Stimulated activated CD4-positive, alpha-beta T cell treated with anti-CD3 and anti-CD28 coated beads, Interleukin-1b, Interleukin-23, amount 100 ng/mL, for 4 hours (primary cell): ENCODE measurements at regions not wholly inside any gene's neighbourhood (a gene's known extent, or its start where the extent isn't known, plus 50 kb on each side); places are given as distances from the start of the nearest gene placed in this dataset.

Experiments
- DNase-seq, 2 donors: peaks; one replicate each; pipeline ENCODE4 v3.0.0-alpha.2; 2020; ENCODE audit warnings: low read depth in 2 of 2

DNA sequence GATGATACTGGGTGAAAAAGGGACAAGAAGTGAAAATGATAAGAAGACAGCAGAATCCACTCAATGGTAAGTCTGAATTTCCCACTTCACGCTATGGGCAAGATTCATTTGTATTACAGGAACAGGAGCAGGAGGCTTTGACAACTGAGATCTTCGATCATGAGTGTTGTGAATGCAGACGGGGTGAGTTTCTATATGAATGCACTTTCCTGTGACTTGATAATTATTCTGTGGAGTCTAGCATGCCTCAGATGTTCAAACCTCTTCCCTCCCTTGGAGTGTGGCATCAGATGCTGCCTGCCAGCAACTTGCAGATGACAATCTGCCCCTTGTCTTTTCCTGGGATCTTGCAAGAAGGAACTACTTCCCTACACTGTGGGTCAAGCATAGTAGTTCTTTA is 225.4 kb downstream of the HLX start:
- DNase-seq = no peak

DNA sequence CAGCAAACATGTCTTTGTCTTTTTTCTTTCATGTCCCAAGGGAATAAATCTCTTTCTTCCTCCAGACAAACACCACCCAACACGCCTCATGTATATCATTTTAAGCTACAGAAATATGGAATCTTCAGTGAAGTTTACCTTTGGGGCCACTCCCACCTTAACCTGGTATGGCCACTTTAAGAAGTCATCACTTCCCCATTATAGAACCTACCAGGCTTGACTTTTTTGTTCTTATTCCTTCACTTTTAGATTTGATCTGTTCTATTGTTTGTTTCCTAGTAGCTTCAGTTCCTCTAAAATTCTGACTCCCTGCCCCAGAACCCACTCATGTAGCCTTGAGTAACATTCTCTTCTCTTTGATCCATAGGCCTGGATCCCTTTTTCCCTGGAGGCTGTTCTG is 226.3 kb downstream of the HLX start:
- DNase-seq = no peak

DNA sequence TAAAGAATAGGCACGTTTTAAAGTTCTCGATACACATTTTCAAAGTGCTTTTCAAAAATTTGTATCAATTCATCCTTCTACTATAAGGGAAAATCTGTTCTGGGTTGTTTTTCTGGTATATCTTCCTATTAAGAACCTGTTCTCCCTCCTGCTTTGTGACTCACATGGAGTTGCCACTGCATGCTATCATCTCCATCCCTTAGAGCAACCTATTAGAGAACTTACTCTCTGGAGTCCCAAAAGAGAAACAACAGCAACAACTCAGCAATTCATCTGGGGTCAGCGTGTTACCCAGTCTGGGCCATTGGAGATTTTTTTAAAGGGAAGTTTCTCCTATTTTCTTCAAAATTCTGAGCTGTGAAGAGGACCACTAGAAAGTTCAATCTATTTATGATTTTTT is 227.4 kb downstream of the HLX start:
- no peak for DNase-seq

DNA sequence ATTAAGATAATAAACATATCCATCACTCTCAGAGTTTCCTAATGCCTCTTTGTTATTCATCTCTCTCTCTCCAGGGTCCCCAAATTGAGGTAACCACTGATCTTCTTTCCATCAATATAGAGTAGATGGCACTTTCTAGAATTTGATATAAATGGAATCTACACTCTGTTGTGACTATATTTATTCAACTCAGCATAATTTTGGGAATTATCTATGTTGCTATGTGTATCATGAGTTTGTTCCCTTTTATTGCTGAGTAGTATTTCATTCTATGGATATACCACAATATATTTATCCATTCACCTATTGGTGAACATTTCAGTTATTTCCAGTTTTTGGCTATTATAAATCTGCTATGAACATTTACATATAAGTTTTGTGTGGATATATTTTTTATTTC is 230.7 kb downstream of the HLX start:
- DNase-seq = no peak

DNA sequence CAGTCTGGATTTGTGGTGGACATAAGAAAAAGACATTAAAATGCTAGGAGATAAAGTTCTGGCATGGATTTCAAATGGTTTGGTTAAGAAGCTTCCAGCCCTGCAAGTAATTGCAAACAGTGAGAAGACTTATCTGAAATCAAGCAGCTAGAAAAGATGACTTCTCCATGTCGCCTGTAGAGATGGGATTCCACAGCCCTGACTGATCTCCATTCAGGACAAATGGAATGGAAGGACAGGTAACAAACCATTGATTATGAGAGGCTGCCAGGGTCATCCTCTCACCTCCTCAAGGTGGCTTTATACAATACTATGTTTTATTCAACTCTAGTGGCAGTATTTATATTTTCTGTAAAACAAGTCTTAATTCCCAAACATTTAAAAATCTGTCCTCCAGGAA is 237.9 kb downstream of the HLX start:
- no peak for DNase-seq

DNA sequence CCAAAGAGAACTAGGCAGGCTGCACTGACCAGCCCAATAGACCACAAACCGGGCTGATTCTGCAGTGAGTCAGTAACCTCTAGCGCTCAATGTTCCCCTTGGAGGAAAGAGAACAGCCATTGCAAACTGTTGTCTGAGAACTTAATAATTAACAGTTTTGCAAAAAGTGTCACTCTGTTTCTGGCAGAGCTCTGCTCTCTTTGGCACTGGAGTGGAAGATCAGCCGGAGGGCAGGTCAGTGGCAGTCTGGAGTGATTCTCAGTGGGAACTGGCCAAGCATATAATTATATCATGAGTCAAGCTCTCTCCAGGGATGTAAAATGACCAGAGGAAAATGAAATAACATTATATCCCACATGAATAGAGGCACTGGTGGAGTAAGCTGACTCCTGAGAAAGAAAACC is 238.3 kb downstream of the HLX start:
- DNase-seq = no peak

DNA sequence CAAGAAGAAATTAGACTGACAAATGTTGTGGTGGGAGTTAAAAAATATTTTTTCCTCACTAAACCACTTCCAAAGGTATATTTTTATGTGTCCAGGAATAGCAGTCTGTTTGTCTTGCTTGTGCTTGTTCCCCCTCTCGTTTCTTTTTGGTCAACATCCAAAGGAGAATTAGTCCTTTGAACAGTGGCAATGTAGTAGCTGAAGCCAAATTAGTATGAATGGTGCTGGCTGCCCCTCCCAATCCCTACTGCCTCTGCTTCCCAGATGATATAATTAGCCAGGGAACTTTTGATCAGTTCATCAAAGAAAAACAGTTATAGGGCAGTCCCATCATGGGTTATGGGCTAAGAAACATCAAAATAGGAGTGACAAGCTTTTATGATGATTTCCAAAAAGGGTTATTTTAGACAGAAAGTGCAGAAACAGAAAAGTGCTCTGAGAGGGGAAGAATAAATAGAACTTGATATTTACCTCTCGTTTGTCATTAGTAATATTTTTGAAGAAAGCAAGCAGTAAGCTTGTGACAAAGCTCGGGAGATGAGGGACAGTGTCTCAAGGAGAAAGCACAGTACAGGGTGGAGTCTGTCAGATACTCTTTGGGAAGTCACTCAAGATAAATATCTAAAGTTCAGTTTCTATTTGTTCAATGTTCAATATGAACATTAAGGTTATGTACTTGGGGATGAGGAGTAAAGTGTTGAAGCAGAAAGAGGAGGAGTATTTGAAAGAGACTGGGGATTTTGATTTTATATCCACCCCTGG is 239.1 kb downstream of the HLX start:
- no peak for DNase-seq

DNA sequence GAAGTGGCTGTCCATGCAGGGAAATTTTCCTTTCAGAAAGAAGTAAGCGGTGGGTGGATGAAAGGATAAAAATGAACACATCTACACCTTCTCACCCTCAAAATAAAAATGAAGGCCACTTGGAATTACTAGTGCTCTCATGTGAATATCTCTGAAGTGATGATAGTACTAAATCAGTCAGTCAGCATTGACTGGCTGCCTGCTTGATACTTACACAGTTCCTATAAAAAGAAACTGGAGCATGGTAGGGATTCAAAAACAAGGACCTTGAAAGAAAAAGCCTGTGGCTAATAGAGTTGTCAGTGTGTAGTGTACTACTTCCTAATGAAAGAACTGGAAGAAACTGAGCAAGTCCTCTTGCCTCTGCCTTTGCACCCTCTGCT is 239.7 kb downstream of the HLX start:
- no peak for DNase-seq

DNA sequence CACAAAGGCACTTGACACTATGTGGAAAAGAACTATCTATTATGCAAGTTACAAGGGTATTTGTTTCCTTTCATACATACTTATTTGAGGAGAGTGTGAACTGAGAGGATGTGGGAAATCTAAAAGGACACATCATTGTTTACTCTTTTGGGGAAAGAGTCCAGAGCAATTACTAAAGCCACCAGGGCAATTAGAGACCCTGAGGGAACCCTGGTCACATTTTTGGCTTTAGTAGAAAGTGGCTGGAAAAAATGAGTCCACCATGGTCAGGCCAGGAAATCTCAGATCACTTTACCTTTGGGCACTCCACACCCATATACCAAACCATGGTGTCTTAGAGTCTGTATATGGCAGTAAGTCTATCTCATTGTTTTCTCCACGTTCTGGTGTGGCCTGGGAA is 243.3 kb downstream of the HLX start:
- no peak for DNase-seq

DNA sequence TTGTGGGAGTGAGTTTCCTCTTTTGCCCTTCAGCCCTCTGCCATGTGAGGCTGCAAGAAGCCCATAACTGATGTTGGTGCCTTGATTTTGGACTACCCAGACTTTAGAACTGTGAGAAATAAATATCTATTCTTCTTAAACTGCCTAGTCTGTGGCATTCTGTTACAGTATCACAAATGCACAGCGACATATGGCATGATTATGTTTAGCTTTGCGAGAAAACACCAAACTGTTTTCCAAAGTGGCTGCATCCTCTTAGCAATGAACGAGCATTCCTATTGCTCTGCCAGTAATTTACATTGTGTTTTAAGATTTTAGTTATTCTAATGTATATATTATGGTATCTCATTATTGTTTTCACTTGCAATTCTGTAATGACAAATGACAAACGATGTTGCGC is 246.7 kb downstream of the HLX start:
- DNase-seq = no peak

DNA sequence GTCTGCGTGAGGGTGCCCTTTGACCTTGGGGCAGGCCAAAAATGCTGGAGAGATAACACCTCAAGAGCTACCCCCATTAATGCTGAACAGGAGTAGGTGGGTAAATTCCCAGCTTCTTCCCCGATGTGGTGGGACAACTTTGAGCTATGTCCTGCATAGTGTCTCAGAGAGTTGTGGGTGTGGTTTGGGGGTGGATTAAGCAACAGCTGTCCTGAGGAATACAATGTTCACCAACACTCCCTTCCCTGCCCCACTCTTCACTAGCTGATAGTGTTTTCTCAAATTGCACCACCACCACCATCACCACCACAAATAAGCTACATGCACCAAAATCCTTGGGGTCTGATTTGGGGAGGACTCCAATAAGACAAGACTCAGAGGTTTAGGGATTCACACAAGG is 258.4 kb downstream of the HLX start:
- no peak for DNase-seq

DNA sequence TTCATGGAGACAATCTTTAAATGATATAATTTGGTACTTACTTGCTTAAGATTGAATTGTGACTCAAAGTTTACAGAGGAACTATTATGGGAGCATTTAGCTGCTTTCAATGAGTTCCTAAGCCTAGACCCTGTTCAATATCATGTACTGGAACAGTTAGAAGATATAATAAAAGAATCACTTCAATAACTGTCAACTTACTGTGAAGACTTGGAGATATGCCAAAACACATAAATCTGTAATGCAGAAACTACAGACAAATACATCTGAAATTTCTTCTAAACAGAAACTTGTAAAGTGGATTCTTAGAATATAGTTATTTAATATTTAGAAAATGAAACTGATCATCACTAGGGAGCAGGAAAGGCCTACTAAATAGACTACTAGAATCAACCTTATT is 259.3 kb downstream of the HLX start:
- DNase-seq = no peak

DNA sequence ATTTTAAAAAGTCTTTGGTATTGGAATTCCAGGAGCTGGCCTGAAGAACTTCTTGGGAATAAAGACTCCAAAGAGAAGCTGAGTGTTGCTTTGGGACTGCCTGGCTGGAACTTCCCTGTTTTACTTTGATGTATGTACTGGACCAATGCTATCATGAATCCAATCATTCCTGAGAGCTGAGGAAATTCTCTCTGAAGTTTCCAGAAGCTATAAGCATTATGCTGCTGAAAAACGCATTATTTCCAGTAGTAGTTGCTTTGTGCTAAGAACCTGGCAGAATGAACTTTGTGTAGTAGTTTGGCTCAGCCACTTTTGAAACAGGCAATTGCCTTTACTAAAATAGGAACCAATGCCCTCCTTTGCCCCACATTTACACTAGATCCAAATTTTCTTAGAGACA is 260.7 kb downstream of the HLX start:
- DNase-seq = no peak

DNA sequence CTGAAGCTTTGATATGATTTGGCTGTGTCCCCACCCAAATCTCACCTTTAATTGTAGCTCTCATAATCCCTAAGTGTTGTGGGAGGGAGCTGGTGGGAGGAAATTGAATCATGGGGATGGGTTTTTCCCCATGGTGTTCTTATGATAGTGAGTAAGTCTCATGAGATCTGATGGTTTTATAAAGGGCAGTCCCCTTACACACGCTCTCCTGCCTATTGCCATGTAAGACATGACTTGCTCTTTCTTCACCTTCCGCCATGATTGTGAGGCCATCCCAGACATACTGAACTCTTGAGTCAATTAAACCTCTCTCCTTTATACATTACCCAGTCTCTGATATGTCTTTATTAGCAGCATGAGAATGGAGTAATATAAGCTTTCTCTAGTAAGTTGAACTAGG is 261.9 kb downstream of the HLX start:
- DNase-seq = no peak

DNA sequence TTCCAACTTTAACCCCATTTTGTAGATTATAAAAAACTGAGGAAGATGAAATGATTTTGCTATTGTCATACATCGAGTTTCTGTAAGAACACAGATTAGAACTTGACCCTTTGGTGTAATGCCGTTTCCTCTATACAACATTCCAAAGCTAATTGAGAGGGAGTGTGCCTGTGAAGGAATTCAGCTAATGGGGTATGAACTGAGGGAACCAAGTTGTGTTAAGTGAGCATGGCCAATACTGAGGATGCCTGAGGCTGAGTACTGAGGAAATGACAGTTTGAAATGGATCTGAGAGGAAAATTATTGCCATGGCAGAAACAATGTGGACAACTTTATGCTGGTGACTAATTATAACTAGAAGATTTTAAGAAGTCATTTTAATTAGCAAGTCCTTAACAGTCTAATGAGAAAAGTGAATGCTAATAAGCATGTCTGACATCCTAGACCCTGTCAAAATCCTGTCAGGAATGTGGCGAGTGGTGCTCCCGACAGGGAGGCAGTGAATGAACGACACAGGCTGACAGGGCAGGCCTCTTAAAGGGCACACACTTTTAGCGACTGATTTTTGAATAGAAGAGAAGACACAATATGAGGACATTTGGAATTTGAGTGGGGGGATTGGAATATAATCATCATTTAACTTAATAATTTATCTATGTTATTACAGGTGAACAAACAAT is 262.5 kb downstream of the HLX start:
- no peak for DNase-seq

DNA sequence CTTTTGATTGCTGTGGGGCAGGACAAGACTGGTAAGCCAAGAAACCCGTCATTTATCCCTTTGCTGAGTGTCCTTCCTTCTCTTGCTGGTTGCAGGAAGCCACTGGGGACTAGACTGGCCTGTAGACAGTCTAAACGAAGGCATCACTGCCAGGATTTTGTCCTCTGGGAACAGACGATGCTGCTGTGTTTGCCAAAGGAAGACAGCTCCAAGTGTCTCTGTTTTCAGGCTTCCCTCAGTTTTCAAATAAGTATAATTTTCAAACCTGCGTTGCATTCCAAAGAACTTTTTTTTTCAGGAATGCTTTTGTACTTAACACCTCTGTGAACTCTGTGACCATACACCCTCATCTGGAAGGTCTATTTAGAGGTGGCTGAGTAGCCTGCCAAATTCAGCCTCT is 269.4 kb downstream of the HLX start:
- no peak for DNase-seq

DNA sequence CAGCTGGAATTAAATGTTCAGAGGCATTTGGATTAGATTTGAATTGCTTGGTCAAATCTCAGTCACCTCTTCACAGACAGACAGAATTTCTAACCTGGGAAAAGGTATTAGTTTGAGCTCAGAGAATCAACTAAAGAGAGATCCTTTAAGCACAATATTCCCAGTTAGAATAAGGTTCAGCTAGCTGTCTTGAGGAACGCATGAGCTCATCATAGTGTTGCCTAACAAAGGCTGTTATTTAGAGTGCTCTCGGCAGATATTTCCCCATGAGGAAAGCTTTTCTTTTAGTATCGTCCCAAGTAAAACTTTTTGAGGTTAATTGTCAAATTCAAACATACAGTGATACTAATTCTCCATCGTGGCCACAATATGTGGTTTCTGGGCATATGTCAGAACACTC is 269.9 kb downstream of the HLX start:
- DNase-seq = no peak

DNA sequence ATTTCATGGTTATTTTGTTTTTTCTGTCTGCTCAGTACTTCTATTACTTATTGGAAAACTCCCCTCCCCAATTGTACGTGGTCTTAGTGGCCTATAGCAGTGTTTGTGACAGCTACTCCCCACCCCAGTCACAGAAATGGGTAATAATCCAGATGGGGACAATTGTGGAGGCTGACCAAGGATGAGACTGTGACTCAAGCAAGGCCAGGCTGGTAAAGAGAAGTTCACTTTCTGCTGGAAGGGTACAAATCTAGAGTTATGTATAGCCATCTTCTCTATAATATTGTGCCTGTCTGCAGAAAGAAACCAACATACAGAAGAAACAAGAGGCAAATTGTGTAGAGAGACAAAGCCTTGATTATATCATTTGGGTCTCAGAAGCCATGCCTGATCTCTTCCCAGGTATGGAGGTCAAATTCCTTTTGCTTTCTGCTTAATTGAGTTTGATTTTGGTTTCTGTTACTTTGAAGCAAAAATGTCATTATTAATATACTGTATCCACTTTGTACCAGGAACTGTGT is 270.4 kb downstream of the HLX start:
- DNase-seq = no peak

DNA sequence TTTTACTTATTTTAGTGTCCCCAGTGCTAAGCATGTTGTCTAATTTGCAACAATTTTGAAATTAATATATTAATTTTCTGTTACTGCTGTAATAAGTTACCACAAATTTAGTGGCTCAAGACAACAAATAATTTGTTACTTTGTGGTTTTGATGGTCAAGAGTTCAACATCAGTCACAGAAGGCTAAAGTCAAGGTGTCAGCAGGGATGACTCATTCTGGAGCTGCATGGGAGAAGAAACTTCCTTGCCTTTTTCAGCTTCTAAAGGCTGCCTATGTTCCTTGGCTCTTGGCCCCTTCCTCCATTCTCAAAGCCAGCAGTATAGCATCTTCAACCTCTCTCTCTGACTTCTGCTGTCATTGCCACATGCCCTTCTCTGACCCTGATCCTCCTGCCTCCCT is 271.8 kb downstream of the HLX start:
- DNase-seq = no peak

DNA sequence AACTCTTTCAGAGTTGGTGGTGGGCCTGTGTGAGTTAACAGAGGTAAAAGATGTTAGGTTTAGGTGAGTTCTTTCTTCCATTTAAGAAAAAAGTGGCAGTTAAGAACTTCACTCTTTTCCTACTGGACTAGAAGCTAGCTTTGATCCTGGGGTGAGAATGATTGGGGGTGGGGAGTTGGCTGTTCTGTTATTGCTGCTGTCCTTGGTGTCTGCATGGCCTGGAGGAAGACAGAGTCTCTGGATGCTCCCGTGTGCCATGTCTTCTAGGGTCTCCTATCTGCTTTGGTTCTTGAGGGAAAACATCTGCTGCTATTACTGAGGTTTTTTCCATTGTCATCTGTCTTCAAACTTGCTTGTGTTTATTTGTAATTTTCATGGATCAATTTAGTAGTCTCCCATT is 275.7 kb downstream of the HLX start:
- DNase-seq = no peak

DNA sequence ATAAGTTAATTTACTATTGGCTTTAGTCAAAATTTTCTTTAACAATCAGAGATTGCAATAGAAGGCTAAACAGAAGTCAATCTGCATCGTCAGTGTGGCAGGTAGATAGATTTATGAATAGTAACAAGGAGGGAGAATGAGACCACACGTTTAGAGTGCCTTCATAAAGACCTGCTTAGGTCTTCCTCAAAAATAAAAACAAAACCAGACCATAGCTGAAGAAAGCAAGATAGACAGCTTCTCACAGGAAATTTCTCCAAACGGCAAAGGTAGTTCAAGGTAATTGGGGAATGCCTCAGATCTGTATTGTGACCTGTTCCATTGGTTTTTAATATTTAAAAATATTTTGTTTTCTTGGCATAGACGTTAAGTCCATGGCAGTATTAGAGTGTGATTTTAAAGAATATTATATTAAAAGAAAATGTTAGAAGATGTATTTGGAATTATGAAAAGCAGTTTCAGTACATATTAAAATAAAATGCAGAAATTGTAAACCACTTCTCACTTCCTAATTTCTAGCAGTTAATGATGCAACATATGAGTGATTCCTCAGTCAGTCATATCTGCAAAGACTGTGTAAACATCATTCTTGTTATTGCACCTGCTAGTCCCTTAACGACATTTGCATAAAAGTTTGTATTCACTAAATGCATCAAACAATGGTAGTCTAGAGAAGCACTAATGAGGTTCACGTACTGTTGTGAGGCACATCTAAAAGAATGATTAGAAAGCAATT is 278.0 kb downstream of the HLX start:
- DNase-seq = no peak

DNA sequence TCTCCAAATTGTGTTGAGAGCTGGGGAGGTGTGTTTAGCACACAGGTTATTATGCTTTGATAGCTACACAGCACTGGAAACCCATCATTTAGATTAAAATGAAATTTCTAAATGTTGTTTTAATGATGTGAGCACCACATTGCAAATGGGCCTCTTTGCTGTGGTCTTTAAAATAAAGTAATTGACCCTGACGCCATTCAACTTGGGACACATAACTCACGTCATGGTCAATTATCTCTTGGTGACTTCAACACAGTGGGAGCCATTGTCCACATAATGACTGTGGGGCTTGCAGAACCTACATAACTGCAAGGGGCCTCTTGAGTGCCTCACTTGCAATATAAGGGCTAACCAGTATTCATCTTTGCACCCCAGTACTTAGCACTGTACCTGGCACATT is 280.4 kb downstream of the HLX start:
- DNase-seq = no peak

DNA sequence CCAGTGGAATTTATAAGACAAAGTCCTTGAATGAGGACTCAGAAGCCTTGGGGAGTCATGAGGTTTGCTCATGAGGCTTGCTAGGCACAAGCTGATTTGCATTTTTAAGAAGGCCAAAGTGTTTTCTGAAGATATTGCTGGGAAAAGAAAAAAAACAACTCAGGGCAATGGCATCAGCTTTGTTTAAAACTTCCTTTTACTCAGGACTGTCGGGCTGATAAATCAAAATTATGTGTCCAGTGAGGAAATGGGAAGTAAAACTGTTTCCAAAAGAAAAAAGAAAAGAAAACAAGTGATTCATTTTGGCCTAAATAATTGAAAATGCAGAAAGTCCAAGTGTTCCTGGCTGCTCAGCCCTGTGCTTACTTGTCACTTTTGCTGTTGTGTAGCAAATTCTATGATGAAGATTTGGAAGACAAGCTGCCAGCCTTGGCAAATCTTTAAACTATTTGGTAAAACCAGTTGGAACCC is 282.4 kb downstream of the HLX start:
- DNase-seq = no peak
